G401 (cell line): ENCODE measurements at regions not wholly inside any gene's neighbourhood (a gene's known extent, or its start where the extent isn't known, plus 50 kb on each side); places are given as distances from the start of the nearest gene placed in this dataset.
"Not testable (repeated sequence)": the region's sequence is repeated elsewhere in the genome, so short reads cannot be mapped to it uniquely, and the experiment has no call there.

Experiments used
- DNase-seq: peaks from one replicate; pipeline ENCODE4 v3.0.0-alpha.2; 2015; ENCODE audit warnings: low spot score
- in situ Hi-C: cut with HindIII; loops from 2 replicates; pipeline ENCODE4 v1.10.0; 2016; ENCODE audit warnings: low sequenced_read_pairs, mixed read lengths

GRCh38 chr15:67917636-67918035, 77.8 kb upstream of the RNU6-1 start:
- in situ Hi-C loops, result no loop called here
- DNase-seq, result no peak

DNA sequence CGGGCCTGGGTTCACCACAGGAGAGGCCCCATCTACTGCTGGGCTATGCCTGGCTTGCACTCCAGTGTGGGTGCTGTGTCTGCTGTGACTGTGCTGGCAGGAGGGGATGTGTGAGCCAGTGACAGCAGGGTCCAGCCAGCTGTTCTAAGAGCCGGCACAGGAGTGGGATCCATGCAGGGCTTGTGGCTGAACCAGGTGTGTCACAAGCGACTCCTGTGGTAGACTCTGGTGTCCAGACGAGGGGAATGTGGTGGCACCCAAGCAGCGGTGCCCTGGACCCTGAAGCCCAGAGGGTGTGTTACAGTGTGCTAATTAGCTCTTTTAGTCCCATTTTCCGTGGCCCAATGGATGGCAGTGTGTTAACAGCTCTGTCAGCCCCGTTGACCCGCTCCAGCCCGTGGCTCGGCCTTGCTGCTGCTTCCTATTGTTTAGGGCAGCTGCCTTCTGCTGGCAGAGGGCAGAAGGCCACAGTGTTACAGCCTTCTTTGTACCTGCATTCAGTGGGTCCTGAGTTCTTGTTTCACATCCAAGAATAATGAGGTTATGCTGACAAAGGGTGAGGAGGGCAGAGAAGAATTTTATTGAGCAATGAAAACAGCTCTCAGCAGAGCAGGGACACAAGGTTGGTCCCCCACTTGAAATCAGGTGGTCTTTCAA, 78.5 kb upstream of the RNU6-1 start:
- in situ Hi-C loops, result no loop called here
- no peak for DNase-seq

DNA sequence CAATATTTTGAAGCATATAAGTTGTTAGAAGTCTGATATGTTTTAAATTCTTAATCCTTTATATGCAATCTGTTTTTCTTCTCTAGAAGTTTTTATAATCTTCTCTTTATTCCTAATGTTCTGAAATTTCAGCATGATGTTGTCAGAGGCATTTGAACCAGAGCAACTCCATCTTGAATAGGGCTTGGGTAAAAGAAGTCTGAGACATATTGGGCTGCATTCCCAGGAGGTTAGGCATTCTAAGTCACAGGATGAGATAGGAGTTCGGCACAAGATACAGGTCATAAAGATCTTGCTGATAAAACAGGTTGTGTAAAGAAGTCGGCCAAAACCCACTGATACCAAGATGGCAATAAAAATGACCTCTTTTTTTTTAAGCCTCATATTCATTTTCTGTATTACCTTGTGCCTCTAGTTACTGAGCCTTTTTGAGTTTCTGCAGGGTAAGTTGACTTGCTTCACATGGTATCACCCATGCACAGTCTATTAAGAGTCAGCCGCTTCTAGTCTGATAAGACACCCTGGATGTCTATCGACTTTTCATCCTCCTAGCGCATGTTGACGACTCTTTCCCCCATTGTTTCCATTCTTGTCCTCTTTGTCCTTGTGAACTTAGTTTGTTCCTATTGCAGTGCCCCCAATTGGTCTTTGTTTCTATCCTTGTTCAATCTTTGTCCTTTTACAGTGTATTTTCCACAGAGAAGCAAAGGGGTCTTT, 80.8 kb upstream of the RNU6-1 start:
- DNase-seq, result no peak
- in situ Hi-C loops, result no loop called here

- in situ Hi-C loops, result no loop called here
Measured at GRCh38 chr15:67922106-67922675, 82.3 kb upstream of the RNU6-1 start.

GRCh38 chr15:67922971-67923945, 83.4 kb upstream of the RNU6-1 start:
- DNase-seq, result no peak
- in situ Hi-C loops, result no loop called here

More at GRCh38 chr15:67922106-67922675, 82.3 kb upstream of the RNU6-1 start:
- DNase-seq, result no peak

DNA sequence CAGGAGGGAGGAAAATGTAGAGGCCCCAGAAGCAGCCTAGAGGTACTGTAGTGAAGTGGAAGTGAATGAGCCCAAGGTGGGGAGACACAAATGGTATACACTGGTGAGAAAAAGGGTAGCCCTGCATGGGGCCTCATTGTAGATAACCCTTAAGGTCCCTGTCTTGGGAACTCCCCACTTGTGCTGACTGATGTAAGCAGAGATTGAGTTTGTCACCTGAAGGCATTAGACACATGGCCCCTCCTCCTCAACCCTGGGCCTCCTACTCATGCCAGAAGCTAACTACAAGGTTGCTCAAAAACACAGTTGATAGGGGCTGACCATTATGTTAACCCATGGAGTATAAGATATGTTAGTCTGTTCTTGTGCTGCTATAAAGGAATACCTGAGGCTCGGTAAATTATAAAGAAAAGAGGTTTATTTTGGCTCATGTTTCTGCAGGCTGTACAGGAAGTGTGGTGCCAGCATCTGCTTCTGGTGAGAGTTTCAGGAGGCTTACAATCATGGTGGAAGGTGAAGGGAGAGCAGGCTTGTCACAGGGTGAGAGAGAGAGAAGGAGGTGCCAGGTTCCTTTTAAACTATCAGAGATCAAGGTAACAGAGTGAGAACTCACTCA, 84.6 kb upstream of the RNU6-1 start:
- no peak for DNase-seq
- in situ Hi-C loops, result no loop called here

GRCh38 chr15:67925182-67925581, 85.3 kb upstream of the RNU6-1 start:
- in situ Hi-C loops, result no loop called here
- DNase-seq, result no peak

- no peak for DNase-seq
- in situ Hi-C loops, result no loop called here
Measured at GRCh38 chr15:67927501-67928168, 87.8 kb upstream of the RNU6-1 start.

GRCh38 chr15:67928666-67929065, 88.8 kb upstream of the RNU6-1 start:
- DNase-seq, result no peak
- in situ Hi-C loops, result no loop called here

DNA sequence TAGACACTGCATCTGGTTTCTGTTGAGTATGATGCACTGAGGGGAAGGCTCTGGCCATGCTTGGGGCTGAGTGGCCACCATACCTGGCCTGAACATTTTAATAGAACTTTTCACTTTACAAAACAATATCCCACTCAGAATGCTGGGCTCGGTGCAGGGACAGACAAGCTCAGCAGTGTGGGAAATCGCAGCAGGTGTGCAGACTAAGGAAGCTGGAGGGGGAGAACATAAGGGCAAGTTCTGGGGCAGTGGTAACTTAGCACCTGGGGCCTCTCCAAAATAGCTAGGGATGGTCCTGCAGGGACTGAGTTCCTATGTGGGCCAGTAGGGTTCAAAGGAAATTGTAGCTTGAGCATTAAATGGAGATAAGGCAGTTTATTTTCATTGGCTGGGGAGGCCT, 90.9 kb upstream of the RNU6-1 start:
- in situ Hi-C loops, result no loop called here
- DNase-seq, result no peak

DNA sequence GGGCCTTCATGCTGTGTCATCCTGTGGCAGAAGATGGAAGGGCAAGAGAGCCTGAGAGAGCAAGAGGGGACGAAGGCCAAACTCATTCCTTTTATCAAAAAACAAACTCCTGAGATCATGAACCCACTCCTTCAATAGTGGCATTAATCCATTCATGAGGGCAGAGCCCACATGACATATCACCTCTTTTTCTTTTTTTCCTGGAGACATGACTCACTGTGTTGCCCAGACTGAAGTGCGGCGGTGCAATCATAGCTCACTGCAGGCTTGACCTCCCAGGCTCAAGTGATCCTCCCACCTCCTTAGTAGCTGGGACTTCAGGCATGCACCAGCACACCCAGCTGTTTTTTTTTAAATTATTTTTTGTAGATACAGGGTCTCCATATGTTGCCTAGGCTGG, 92.0 kb upstream of the RNU6-1 start:
- DNase-seq, result no peak
- in situ Hi-C loops, result no loop called here

GRCh38 chr15:67934126-67934525, 94.3 kb upstream of the RNU6-1 start:
- DNase-seq, in situ Hi-C loops: not testable (repeated sequence)

DNA sequence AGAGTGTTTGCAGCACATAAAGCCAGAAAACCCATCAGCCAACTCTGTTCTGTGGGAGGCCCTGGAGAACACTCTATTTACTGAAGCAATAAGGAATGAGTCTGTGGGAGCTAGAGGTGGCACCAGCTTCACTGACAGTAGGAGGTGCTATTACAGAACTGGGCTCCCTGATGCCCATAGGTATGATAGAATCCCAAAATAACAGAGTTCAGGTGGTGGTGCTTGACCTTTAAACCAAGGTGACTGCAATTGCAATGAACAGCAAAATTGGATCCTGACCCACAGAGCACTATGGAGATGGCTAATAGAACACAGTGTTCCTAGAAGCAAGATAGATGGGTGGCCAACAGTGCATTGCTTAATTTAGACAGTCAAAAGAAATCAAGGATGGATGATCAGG, 95.4 kb upstream of the RNU6-1 start:
- no peak for DNase-seq
- in situ Hi-C loops, result no loop called here

DNA sequence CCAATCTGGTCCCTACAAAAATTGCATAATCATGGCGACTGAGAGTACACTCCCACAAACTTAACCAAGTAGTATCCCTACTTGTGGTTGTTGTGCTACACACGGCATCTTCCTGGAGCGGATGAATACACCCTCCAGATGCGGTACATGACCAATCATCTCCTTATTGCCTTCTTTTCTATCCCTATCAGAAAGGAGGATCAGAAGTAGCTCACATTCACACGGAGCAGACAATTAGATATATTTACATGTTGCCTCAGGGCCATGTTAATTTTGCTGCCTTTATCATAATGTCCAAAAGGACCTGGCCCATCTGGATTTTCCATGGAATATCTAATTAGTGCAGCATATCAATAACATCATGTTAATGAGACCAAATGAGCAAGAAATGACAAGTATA, 96.4 kb upstream of the RNU6-1 start:
- no peak for DNase-seq
- in situ Hi-C loops, result no loop called here

DNA sequence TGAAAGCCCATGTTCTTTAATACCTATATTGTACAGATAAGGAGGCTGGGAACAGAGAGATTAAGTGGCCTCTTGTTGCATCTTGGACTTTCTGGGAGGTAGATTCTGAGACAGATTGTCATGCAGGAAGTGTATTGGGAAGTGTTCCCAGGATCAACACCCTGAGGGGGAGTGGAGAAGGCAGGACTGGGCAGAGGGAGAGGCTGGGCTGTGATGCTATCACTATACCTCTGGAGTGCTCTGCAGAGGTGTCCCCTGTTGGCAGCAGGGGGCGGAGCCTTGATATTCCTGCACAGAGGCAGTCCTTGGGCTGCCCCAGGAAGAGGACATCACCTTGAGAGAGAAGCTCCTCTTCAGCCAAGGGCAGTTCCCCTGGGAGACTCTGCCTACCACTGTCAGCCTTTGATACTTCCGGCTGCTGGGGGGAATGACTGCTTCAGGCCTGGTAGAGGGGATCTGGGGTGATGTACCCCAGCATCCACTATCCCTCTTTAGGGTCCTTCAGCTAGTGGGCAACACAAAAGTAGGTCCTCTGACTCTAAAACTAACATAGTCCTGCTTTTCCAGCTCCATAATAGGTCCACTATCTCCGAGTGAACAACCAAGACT, 97.4 kb upstream of the RNU6-1 start:
- in situ Hi-C loops, result no loop called here
- no peak for DNase-seq

DNA sequence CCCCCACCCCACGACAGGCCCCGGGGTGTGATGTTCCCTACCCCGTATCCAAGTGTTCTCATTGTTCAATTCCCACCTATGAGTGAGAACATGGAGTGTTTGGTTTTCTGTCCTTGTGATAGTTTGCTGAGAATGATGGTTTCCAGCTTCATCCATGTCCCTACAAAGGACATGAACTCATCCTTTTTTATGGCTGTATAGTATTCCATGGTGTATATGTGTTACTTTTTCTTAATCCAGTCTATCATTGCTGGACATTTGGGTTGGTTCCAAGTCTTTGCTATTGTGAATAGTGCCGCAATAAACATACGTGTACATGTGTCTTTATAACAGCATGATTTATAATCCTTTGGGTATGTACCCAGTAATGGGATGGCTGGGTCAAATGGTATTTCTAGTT, 99.3 kb upstream of the RNU6-1 start:
- DNase-seq, in situ Hi-C loops: not testable (repeated sequence)

- in situ Hi-C loops, DNase-seq: not testable (repeated sequence)
Measured at GRCh38 chr15:67939588-67940323, 99.9 kb upstream of the RNU6-1 start.

DNA sequence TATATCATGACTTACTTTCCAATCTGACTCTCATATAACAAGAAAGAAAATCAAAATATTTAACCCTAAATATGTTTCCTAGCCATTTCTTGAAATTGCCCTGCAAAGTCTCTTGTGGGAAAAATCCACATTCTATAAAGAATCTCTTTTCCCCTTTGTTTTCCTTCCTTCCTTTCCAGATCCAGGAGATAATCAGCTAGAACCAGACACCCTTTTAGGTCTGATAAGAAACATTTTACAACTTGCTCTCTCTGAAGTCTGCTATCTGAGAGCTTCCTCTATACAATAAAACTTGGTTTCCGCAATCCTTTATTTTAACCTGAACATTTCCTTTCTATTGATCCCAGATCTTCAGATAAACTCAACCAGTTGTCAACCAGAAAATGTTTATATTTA, 100.5 kb upstream of the RNU6-1 start:
- no peak for DNase-seq
- in situ Hi-C loops, result no loop called here
